NCI-H1105 (cell line): ENCODE measurements at regions not wholly inside any gene's neighbourhood (a gene's known extent, or its start where the extent isn't known, plus 50 kb on each side); places are given as distances from the start of the nearest gene placed in this dataset.

Source experiments
- DNase-seq: peaks from one replicate; lab custom pipeline; 2025; lab: John Stamatoyannopoulos, UW

DNA sequence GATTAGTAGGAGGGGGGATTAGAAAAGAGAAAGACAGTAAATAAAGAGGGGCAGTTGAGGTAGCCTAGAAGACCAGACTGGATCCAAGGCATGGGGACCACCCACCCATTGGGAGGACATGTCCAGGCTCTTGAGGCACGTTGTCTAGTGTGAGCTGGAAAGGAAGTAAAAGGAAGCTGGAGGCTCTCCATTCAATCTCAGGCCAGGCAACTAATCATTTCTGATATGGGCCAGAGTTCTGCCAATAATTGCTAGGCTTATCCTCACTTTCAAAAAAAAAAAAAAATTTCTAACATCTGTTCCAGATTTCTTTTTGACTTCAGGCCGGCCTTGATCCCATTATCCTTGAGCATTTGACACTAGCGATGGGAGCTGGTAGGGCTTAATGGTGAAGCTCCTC is 476.1 kb downstream of the SOX6 start:
- no peak for DNase-seq

DNA sequence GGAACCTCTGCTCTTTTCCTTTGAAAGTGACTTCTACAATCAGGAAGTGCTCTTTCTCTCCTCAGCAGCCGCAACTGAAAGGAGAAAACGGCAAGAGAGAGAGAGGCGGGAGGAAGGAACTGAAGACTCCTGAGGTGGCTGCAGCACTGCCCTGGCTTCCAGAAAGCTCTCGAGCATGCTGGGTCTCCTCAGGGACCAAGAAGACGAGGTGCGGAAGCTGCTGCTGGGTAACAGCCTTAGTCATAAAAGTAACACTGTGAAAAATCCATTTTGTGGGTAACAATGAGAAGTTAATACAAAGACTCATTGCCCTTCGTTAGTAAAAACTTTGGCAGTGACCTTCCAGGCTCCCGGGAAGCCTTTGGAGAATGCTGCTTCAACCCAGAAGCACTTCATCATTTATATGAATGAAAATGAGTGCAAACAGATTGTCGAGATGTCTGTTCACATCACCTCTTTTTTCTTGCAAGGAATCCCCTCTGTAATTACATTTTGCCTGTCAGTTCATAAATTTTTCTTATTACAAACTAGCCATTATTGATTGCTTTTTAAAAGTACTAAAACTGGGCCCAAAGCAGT is 473.4 kb downstream of the SOX6 start:
- no peak for DNase-seq

DNA sequence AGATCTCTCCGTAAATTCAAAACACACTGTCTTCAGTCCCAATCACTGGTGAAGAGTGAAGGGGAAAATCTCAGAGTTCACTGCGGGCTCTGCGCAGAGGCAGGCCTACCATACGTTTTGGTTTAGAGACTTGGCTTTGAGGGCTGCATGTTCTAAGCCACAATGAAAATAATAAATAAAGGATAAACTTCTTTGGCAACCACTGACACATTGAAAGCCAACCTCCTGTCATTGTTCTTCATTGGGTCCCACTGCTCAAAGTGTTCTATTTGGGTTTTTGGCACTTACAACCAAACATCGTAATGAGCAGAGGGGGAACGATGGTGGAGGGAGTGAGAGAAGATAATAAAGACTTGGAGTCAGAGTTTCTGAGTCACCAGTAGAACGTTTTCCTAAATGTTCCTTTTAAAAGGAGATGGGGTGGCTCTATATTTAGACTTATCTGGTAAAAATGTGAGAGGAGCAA is 472.9 kb downstream of the SOX6 start:
- DNase-seq = no peak

DNA sequence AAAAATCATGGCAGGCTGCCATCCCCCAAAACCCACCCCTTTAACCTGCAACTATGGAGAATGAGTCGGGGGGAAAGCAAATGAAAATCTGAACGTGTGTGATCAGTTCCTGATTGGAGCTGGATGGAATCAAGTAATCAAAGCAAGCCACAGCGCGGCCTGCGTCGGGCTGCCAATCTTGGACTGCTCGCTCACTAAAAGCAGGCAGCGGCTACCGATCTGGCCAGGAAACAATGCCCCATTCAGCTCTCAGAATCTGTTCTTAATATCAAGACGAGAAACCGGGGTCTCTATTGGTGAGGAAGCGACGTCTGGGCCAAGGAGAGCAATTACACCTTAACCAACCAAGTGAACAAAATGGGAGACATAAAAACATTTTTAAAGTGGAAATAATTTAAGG is 472.2 kb downstream of the SOX6 start:
- no peak for DNase-seq

DNA sequence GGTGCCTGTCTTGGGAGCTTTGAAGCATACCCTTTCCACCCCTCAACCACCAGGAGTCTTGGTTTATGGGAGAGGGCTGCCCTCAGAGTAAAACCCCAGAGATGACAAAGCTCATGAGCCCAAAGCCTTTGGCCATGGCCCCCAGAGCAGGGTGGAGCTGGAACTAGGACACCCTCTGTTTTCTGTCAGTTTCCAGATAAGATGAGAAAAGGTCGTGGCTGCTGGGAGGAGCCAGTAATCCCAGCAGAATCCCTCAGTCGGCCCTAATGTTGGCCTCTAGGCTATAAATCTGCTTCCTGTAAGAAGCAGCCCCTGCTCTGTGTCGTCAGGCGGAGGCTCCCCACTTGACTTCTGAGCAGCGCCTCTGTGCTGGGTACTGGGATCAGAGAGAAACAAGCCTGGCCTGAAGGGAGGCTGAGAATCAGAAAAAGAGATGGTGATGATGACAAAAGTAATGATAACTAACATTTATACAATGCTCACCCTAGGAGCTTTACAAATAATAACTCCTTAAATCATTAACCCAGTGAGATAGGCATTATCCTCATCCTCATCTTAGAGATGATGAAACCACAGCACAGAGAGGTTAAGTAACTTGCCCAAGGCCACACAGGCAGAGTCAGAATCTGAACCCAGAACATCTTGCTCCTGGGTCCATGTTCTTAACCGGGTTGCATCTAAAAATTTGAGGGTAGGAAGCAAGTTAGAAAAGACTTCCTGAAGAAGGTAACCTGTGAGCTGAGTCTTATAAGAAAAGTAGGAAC is 471.4 kb downstream of the SOX6 start:
- no peak for DNase-seq

DNA sequence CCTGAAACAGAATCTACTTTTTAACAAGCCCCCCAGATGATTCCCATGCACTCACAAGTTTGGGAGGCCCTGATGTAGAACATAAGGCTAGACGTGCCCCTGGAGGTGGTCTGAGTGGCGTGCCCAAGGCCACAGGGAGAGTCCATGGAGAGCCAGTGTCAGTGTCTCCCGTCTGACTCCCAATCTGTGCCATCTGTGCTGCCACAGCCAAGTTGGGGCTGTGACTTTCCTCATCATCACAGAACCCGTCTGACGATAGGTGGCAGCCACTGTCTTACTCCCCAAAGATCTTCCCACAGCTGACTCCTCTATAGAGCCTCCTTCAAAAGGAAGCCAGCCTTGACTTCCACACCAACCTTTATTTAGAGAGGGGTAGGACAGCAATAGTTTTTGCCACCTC is 470.5 kb downstream of the SOX6 start:
- DNase-seq = no peak

DNA sequence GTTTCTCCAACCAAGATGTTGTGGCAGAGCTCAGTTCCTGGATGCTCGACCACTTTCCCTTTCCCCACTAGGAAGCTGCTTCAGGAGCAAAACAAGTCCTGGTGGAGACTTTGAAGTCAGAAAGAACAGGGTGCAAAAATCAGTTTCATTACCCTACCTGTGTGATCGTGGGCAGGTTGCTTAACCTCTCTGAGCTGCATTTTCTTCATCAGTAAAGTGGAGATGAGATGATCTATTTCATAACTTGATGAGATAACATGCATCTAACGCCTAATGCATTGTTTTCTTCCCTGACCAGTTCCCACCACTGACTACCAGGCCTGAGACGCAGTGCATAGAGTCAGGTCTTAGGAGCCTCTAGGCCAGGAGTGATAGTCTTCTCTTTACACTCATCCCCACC is 470.0 kb downstream of the SOX6 start:
- DNase-seq = no peak

DNA sequence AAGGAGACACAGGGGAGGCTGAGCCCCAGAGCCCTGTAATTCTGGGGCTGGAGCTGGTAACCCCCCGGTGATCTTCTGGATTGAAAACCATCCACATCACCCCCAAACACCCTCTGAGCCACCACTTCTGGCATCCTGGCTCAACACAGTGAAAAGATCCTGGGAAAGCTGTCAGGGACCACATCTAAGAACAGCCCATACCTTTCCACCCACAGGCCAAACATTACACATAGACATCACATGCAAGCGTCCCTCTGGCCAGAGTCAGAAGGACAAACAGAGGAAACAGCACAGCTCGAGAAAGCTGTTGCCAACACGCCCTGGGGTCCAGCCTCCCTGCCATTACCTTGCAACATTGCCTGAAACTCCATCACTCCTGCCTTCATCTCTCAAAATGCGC is 469.5 kb downstream of the SOX6 start:
- DNase-seq = no peak

DNA sequence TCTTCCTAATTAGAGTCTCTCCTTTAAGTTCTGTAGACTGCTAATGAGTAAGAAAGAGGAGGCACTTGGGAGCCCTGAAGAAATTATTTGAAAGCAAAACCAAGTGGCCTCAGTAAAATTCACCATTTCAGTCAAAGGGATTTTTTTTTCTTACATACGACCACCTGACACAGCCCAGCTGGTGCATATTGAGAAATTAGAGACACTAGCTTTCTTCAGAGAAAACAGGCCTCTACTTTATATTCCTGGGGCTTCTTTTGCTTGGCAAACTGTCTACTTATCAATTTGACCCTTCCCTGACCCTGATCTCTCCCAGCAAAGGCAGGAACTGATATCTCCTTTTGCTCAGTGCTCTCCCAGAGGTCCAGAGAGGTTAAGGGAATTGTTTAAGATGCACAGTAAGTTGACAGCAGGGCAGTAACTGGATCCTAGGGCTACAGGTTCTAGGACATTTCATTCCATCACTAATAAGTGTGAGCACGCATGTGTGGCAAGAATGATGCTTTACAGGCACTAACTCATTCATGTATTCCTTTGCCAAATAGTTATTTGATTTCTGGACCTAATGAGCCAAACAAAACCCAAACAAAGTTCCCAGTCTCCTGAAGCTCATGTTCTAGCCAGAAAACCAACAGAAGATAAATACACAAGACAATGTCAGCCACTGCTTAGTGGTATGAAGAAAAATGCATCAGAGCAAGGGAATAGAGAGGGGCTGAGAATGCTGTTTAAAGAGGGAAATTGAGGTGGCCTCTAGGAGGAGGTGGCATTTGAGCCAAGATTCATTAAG is 467.6 kb downstream of the SOX6 start:
- DNase-seq = no peak

DNA sequence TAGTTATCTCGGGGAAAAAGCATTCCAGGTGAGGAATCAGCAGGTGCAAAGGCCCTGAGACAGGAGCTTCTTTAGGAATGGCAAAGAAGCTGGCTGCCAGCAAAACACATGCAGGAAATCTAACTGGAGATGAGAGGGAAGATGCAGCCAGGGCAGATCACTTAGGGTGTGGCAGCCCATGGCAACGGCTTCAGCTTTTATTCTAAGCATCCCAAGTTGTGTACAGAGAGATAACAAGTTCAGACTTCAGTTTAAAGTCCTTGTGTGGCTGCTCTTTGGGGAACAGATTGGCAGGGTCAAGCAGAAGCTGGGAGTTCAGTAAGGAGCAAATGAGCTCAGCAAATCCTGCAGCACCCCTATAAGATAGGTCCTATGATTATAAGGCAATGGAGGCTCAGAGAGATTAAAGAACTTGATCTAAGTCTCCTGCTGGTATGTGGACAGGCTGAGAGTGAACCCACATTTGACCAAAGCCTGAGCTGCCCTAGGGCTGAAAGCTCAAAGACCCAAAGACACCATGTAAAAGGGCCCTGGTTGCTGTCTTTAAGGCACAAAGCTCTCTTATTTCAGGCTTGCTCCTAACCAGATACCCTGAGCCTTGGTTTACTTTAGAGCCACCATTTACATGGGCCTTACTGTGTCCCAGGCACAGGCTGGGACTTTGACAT is 466.8 kb downstream of the SOX6 start:
- no peak for DNase-seq

DNA sequence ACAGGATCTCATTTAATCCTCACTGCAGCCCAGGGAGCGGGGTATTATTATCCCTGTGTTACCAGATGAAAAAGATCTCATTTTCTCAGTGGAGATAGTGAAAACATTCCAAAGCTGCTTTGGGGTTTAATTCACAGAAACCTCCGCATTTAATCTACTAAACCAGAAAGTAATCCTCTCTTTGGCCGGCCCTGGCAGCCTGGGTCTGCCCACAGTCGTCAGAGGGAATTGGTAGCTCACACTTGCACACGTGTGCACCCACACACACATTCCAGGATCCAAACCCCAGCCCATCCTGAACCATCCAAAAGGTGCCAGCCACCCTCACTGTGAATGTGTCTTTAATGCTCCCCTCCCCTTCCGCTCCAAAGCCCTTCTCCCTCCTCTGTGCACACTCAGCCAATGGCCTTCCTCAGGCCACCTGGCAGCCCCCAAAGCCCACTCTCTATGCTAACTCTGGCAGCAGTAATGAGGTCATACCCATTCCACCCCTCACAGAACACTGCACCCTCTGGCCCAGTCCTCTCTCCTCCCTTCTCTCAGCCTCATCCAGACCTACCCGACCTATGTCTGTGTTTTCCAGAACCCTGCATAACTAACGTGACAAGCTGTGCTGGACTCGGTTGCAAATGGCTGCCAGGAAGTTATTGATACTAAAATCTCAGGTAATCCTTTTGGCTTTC is 466.2 kb downstream of the SOX6 start:
- no peak for DNase-seq

DNA sequence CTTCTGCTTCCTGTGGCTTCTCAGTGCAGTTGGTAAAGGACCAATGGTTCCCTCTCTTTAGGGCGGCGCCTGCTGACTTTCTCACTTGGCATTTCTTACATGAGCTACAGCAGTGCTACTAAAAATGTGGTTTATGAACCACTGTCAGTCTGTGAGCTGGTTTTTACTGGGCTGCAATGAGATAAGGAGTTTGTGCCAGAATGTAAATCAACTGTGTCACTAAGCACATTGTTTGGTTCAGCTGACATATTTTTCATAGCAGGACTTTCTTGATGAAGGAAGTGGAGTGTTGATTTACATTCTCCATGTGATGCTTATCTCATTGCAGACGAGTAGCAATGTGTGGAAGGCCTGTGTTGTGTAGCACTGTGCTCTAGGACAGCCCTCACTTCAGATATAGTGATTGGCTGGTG is 463.3 kb downstream of the SOX6 start:
- DNase-seq = no peak

DNA sequence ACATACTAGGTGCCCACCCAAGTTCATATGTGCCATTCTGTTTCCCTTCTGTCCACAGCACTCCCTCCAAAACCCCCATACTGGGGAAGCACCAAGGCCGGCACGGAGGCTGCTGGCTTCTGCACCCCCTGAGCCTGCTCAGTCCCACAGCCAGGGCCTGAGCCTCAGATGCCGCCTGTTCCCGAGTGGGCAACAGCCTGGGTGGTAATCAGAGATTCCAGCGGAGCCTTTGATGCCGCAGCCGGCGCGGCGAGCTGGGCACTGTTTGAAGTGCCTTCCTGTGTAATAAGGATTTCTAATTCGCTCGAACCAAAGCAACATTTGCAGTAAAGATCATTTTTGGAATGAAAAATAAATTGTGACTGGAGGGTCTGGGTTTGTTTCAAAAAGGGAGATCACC is 460.3 kb downstream of the SOX6 start:
- no peak for DNase-seq

DNA sequence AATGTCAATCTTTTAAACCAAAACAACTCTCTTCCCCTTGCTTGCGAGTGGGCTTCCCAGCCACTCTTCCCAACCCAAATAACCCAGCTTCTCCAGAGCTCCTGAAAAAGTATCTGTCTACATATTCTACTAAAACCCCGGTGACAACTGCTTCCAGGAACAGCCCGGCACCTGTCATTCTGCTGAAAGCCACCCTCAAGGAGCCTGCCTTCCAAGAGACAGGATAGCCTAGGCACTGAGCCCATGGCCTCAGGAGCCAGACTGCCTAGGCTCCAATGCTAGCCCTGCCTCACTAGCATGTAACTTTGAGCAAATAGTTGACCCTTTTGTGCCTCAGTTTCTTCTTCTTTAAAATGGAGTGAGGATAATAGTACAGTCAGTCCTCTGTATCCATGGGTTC is 459.8 kb downstream of the SOX6 start:
- DNase-seq = no peak

DNA sequence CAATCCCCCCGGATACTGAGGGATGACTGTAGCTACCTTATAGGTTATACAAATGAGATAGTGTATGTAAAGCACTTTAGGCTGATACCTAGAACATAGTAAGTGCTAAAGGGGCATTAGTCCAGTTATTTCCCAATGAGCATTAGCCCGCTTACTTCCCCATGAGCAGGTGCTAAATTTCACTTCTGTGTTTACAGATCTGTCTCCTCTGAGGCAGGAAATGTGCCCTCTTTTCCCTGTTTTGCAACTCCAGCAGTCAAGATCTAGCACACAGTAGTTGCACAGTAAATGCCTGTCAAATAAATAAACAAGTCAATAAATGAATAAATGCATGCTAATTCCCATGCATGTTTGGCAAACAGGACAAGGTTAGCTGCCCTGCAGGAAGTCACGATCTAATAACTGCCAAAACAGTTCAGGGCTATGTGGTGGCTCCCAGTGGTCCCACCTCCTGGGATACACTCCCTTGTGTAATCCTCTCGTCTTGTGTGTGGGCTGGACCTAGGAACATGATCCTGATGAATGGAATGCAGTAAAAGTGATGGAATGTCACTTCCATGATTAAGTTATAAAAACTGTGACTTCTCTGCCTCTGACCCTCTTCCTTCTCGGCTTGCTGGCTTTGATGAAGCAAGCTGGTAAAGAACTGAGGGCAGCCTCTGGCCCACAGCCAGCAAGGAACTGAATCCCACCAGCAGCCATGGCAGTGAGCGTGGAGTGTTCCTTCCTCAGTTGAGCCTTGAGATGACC is 459.0 kb downstream of the SOX6 start:
- DNase-seq = no peak

DNA sequence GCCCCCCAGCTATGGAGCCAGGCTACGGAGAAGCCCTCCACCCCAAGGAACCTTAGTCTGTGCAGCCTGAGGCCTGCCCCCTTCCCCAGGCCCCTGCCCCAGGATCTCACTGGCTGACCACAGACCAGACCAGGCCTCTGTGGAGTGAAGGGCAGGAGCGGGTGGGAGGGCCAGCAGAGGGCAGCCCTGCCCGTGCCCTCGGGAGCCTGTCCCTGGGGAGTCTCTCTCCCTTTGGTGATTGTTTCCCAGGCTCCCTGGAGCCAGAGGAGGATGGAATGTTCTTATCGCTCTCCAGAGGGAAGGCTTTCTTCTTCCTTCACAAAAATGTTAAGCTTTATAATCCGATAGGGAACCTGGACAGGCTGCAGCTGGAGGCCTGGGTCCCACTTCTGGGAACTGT is 455.3 kb downstream of the SOX6 start:
- no peak for DNase-seq

DNA sequence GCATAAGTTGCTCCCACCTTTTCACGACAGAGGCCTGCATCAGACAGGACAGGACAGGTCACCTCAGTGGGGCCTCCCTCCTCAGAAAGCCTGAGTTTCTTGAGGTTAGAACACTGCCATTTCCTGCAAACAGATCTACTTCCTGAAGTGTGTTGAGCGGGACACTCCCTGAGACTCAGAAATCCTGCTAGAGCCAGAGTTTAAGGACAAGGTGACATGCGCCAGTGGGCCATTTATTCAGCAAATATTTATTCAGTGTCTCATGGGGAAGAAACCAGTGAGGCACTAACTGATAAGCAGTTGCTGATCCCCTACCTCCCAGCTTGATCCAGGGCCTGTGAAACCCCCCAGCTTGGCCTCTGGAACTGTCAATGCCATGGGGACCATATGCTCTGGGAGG is 454.6 kb downstream of the SOX6 start:
- DNase-seq = no peak

DNA sequence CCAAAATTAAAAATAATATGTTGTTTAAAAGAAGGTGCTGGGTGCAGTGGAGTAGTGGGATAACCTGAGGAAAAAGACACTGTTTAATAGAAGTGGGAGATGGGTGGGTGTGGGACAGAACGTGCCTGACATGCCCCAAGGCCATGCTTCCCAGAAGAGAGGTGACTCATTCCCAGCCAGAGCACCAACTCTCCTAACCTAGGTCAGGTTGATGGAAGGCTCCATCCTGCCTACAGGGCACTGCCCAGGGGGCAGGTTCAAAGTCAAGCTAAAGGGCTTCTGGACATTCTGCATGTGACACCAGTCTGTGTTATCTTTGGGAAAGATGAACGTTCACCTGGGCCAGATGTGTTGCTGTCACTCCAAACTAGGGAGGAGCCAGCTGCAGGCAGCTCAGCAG is 453.1 kb downstream of the SOX6 start:
- DNase-seq = no peak

DNA sequence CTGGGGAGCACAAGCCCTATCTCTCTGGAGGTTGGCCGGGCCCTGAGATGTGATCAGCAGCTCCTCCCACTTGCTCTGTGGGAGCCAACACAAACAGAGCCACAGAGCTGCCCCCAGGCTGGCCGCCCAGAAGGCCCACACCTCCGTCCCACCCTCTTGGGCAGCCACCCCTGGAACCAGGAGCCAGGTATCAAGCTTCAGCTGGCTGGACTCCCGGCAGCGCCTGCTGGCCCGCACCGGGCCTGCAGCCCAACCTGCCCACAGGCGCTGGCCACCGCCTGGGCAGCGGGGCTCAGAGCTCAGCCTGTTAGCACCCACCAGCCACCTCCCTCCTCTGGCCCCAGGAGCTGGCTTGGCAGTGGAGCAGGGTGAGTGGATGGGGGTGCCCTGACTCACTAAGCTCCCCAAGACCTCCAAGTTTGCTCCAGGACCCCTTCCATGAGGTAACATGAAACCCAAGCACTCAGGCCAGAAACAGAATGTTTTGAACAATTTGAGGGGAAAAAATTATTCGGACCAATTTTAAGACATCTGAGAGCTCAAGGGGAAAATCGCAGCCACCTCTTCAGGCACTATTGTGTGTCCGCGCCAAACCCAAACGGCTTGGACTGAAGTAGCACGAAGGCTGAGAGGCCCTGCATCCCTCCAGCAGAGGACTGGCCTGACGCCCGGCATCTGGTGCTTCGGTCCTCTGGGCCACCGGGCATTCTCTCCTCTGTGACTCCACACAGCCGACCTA is 450.8 kb downstream of the SOX6 start:
- DNase-seq = no peak

DNA sequence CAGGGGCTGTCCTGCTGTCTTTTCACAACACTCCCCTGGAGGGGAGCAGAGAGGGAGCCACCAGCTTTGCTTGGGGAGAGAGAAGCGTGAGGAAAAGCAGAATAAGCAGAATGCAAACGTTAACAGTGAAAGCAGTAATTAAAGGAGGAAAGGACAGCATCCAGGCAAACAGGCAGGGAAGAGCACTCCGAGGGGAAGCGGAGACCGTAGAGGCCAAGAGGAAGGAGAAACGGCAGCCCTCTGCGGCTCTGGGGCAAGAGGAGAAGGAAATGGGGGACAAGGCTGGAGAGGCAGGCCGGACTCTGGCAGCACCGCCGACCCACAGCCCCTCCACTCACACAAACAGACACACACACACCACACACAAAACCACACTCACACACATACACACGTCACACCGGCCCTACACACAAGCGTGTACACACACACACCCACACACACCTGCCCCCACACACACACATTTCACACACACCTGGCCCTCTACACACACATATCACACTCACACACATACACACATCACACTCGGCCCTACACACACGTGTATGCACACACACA is 449.8 kb downstream of the SOX6 start:
- no peak for DNase-seq
